Osteocyte (in vitro differentiated cells): ENCODE measurements at regions not wholly inside any gene's neighbourhood (a gene's known extent, or its start where the extent isn't known, plus 50 kb on each side); places are given as distances from the start of the nearest gene placed in this dataset.

Experiments
- DNase-seq: peaks from one replicate; pipeline ENCODE4 v3.0.0; 2021; ENCODE audit warnings: mixed read lengths; ENCODE audit not compliant: unreplicated experiment; ENCODE audit errors: extremely low spot score
- H3K27ac Mint-ChIP-seq: one replicate; pipeline ENCODE4 v1.8.0; 2021; ENCODE audit warnings: mild to moderate bottlenecking, mixed read lengths; ENCODE audit not compliant: unreplicated experiment
- H3K27me3 Mint-ChIP-seq: one replicate; pipeline ENCODE4 v1.8.0; 2021; ENCODE audit warnings: mixed read lengths; ENCODE audit not compliant: unreplicated experiment
- H3K36me3 Mint-ChIP-seq: one replicate; pipeline ENCODE4 v1.8.0; 2021; ENCODE audit warnings: mixed read lengths; ENCODE audit not compliant: unreplicated experiment
- H3K4me1 Mint-ChIP-seq: one replicate; pipeline ENCODE4 v1.8.0; 2021; ENCODE audit warnings: mixed read lengths; ENCODE audit not compliant: unreplicated experiment
- H3K4me3 Mint-ChIP-seq: one replicate; pipeline ENCODE4 v1.8.0; 2021; ENCODE audit warnings: mild to moderate bottlenecking, moderate library complexity, mixed read lengths; ENCODE audit not compliant: unreplicated experiment
- H3K9me3 Mint-ChIP-seq: one replicate; pipeline ENCODE4 v1.8.0; 2021; ENCODE audit warnings: mixed read lengths; ENCODE audit not compliant: unreplicated experiment
- TF ChIP-seq, protein P1 (sequence below): fragments of 200-600 bp; sonication (generic); IDR thresholded peaks from 2 replicates; pipeline ENCODE4 v1.5.0; 2021; ENCODE audit warnings: antibody characterized with exemption, mild to moderate bottlenecking, moderate library complexity

DNA sequence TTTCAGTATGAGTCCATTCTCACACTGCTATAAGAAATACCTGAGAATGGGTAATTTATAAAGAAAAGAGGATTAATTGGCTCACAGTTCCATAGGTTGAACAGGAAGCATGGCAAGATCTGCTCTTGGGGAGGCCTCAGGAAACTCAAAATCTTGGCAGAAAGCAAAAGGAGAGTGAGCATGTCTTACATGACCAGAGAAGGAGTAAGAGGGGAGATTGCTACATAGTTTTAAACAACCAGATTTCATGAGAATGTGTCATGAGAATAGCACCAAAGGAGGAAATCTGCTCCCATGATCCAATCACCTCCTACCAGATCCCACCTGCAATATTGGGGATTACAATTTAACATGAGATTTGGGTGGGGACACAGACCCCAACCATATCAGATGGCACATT, 672.4 kb downstream of the HTR1B start:
- H3K4me1 Mint-ChIP-seq = no peaks in the 10 kb centered on the region
- DNase-seq = no peak
- H3K4me3 Mint-ChIP-seq = no peak overlapping the region
- TF ChIP-seq, protein P1, sequence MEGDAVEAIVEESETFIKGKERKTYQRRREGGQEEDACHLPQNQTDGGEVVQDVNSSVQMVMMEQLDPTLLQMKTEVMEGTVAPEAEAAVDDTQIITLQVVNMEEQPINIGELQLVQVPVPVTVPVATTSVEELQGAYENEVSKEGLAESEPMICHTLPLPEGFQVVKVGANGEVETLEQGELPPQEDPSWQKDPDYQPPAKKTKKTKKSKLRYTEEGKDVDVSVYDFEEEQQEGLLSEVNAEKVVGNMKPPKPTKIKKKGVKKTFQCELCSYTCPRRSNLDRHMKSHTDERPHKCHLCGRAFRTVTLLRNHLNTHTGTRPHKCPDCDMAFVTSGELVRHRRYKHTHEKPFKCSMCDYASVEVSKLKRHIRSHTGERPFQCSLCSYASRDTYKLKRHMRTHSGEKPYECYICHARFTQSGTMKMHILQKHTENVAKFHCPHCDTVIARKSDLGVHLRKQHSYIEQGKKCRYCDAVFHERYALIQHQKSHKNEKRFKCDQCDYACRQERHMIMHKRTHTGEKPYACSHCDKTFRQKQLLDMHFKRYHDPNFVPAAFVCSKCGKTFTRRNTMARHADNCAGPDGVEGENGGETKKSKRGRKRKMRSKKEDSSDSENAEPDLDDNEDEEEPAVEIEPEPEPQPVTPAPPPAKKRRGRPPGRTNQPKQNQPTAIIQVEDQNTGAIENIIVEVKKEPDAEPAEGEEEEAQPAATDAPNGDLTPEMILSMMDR = no peak
- H3K36me3 Mint-ChIP-seq = no peaks in the 10 kb centered on the region
- peaks cover 2% of the 10 kb centered on the region for H3K27me3 Mint-ChIP-seq
- H3K27ac Mint-ChIP-seq = no peak overlapping the region
- H3K9me3 Mint-ChIP-seq = no peaks in the 10 kb centered on the region

DNA sequence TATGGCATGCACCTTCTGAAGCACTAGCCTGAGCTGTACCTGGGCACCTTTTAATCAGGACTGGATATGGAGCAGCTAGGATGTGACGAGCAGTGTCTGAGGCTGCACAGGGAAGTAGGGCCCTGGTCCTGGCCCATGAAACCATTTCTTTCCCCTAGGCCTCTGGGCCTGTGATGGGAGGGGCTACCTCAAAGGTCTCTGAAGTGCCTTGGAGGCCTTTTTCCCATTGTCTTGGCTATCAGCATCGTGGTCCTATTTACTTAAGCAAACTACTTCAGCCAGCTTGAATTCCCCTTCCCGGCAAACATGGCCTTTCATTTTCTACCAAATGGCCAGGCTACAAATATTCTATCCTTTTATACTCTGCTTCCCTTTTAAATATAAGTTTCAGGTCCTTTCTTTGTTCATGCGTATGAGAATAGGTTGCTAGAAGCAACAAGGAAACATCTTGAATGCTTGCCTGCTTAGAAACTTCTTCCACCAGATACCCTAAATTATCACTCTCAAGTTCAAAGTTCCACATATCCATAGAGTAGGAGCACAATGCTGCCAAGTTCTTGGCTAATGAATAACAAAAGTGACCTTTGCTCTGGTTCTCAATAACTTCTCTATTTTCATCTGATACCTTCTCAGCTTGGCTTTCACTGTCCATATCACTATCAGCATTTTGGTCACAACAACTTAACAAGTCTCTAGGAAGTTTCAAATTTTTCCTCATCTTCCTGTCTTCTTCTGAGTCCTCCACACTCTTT, 673.1 kb downstream of the HTR1B start:
- H3K27me3 Mint-ChIP-seq = peaks cover 2% of the 10 kb centered on the region
- H3K27ac Mint-ChIP-seq = no peak overlapping the region
- TF ChIP-seq, protein P1 = no peak
- no peak overlapping the region for H3K4me3 Mint-ChIP-seq
- H3K9me3 Mint-ChIP-seq = no peaks in the 10 kb centered on the region
- H3K36me3 Mint-ChIP-seq = no peaks in the 10 kb centered on the region
- DNase-seq = no peak
- no peaks in the 10 kb centered on the region for H3K4me1 Mint-ChIP-seq

DNA sequence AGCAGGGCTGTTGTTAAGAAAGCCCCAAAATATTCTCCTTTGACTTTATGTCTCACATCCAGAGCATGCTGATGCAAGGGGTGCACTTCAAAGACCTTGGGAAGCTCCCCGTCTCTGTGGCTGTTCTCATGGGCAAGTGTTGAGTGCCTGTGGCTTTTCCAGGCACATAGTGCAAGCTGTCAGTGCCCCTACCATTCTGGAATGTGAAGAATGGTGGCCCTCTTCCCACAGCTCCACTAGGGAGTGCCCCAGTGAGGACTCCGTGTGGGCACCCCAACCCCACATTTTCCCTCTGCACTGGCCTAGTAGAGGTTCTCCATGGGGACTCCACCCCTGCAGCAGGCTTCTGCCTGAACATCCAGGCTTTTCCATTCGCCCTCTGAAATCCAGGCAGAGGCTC, 673.7 kb downstream of the HTR1B start:
- H3K27ac Mint-ChIP-seq = no peak overlapping the region
- DNase-seq = no peak
- TF ChIP-seq, protein P1 = no peak
- H3K27me3 Mint-ChIP-seq = peaks cover 2% of the 10 kb centered on the region
- no peaks in the 10 kb centered on the region for H3K36me3 Mint-ChIP-seq
- H3K4me3 Mint-ChIP-seq = no peak overlapping the region
- no peaks in the 10 kb centered on the region for H3K9me3 Mint-ChIP-seq
- no peaks in the 10 kb centered on the region for H3K4me1 Mint-ChIP-seq

DNA sequence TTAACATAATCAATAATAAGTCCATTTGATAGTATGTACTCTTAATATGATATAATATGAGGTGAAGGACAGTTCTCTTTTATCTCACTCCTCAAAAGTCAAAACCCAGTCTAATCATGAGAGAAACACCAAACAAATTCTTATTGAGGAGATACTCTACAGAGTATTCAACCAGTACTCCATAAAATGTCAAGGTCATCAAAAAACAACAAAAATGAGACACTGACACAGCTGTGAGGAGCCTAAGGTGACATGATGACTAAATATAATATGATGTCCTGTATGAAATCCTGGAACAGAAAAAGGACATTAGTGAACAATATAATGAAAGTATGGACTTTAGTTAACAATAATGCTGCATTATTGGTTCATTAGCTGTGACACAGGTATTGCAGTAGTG, 675.1 kb downstream of the HTR1B start:
- no peaks in the 10 kb centered on the region for H3K9me3 Mint-ChIP-seq
- no peaks in the 10 kb centered on the region for H3K36me3 Mint-ChIP-seq
- no peak overlapping the region for H3K4me3 Mint-ChIP-seq
- no peak overlapping the region for H3K27ac Mint-ChIP-seq
- H3K4me1 Mint-ChIP-seq = no peaks in the 10 kb centered on the region
- peaks cover 2% of the 10 kb centered on the region for H3K27me3 Mint-ChIP-seq
- TF ChIP-seq, protein P1 = no peak
- no peak for DNase-seq

DNA sequence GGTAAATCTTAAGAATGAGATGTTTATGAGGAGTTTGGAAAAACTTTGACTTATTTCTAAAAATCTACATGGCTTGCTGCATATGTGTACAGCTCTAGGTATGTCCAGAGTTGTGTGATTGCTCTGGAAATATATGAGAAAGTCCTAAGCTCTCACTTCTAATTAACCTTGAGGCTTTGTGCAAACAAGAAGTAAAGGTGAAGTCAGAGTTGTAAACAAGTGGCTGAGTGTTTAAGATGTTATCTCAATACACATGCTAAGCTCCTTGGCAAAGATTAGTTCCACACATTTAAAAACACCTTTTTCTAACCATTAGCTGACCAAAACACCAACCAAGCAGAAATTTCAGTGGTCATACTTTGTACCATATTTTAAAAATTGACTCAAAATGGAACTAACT, 684.2 kb downstream of the HTR1B start:
- H3K4me3 Mint-ChIP-seq = no peak overlapping the region
- no peaks in the 10 kb centered on the region for H3K9me3 Mint-ChIP-seq
- TF ChIP-seq, protein P1 = no peak
- no peaks in the 10 kb centered on the region for H3K4me1 Mint-ChIP-seq
- DNase-seq = no peak
- H3K27ac Mint-ChIP-seq = no peak overlapping the region
- no peaks in the 10 kb centered on the region for H3K27me3 Mint-ChIP-seq
- no peaks in the 10 kb centered on the region for H3K36me3 Mint-ChIP-seq
